ENCODE measurements at regions not wholly inside any gene's neighbourhood (a gene's known extent, or its start where the extent isn't known, plus 50 kb on each side); places are given as distances from the start of the nearest gene placed in this dataset.
A peak's percentile ranks its signal among the peaks of the same experiment; 100 is the strongest.

- Histone ChIP-seq H3K27me3 (peaks cover 0 to 3% (median 2%) of the 10 kb centered on the region in 3 donors), H3K9me3 (no peaks in the 10 kb centered on the region), H3K4me3 (no peak overlapping the region), H3K27ac (no peak overlapping the region), H3K4me1 (peaks cover 0 to 19% (median 4%) of the 10 kb centered on the region in 4 donors), H3K36me3 (no peaks in the 10 kb centered on the region)
- peak; percentile 70 to 84 for DNase-seq
- intact Hi-C loops (cut with DNase I; ENCODE audit: low total_unique reads), result no loop called here
- WGBS, 5 donors, result 34 to 66% (median 48%) methylated on average over 6 to 20 of the region's 22 CpGs
- TF ChIP-seq POLR2AphosphoS5 (IDR thresholded peaks at IDR 0.05) (no peak), CTCF (IDR thresholded peaks at IDR 0.05) (peak in 5 of 7 experiments; percentile 51 to 93 (median 89))
Measured at GRCh38 chr16:85253084-85253941, 141.0 kb upstream of the CIBAR2 start.

- intact Hi-C loops (cut with DNase I; ENCODE audit: low total_unique reads), result no loop called here
- Histone ChIP-seq H3K36me3 (no peaks in the 10 kb centered on the region), H3K4me3 (no peak overlapping the region), H3K27ac (no peak overlapping the region), H3K4me1 (peaks cover 0 to 19% (median 7%) of the 10 kb centered on the region in 4 donors), H3K27me3 (peaks cover 0 to 9% (median 9%) of the 10 kb centered on the region in 3 donors), H3K9me3 (no peaks in the 10 kb centered on the region)
- WGBS, 5 donors, result 86 to 92% (median 92%) methylated on average over 5 to 9 of the region's 9 CpGs
- DNase-seq, result no peak
- TF ChIP-seq CTCF (IDR thresholded peaks at IDR 0.05) (no peak), EP300 (IDR thresholded peaks at IDR 0.05) (no peak), POLR2A (IDR thresholded peaks at IDR 0.05) (no peak), POLR2AphosphoS5 (IDR thresholded peaks at IDR 0.05) (no peak)
Measured at GRCh38 chr16:85254051-85254450, 141.8 kb upstream of the CIBAR2 start.

GRCh38 chr16:85254921-85255320, 142.6 kb upstream of the CIBAR2 start:
- WGBS, 5 donors, result 86 to 95% (median 92%) methylated on average over 11 to 24 of the region's 24 CpGs
- TF ChIP-seq EP300 (IDR thresholded peaks at IDR 0.05) (no peak), CTCF (IDR thresholded peaks at IDR 0.05) (no peak), POLR2AphosphoS5 (IDR thresholded peaks at IDR 0.05) (no peak), POLR2A (IDR thresholded peaks at IDR 0.05) (no peak)
- Histone ChIP-seq H3K27me3 (peaks cover 0 to 13% (median 11%) of the 10 kb centered on the region in 3 donors), H3K4me3 (no peak overlapping the region), H3K9me3 (no peaks in the 10 kb centered on the region), H3K36me3 (no peaks in the 10 kb centered on the region), H3K4me1 (peaks cover 0 to 19% (median 7%) of the 10 kb centered on the region in 4 donors), H3K27ac (no peak overlapping the region)
- no peak for DNase-seq
- intact Hi-C loops (cut with DNase I; ENCODE audit: low total_unique reads), result no loop called here

- Histone ChIP-seq H3K27me3 (peaks cover 0 to 13% (median 11%) of the 10 kb centered on the region in 3 donors), H3K36me3 (no peaks in the 10 kb centered on the region), H3K4me1 (peaks cover 0 to 14% (median 7%) of the 10 kb centered on the region in 4 donors), H3K9me3 (no peaks in the 10 kb centered on the region), H3K4me3 (no peak overlapping the region), H3K27ac (no peak overlapping the region)
- intact Hi-C loops (cut with DNase I; ENCODE audit: low total_unique reads), result no loop called here
- WGBS, 5 donors, result 92 to 97% (median 93%) methylated on average over 10 of the region's 10 CpGs
- no peak for TF ChIP-seq CTCF (IDR thresholded peaks at IDR 0.05)
- TF ChIP-seq POLR2AphosphoS5 (IDR thresholded peaks at IDR 0.05), result no peak
- TF ChIP-seq POLR2A (IDR thresholded peaks at IDR 0.05), result no peak
- TF ChIP-seq EP300 (IDR thresholded peaks at IDR 0.05), result no peak
- DNase-seq, result no peak
Measured at GRCh38 chr16:85255777-85256176, 143.5 kb upstream of the CIBAR2 start.
